NAMALWA (cell line): ENCODE measurements at regions not wholly inside any gene's neighbourhood (a gene's known extent, or its start where the extent isn't known, plus 50 kb on each side); places are given as distances from the start of the nearest gene placed in this dataset.

Experiments used
- DNase-seq: peaks from one replicate; pipeline ENCODE4 v3.0.0-alpha.2; 2015; ENCODE audit warnings: low spot score

DNA sequence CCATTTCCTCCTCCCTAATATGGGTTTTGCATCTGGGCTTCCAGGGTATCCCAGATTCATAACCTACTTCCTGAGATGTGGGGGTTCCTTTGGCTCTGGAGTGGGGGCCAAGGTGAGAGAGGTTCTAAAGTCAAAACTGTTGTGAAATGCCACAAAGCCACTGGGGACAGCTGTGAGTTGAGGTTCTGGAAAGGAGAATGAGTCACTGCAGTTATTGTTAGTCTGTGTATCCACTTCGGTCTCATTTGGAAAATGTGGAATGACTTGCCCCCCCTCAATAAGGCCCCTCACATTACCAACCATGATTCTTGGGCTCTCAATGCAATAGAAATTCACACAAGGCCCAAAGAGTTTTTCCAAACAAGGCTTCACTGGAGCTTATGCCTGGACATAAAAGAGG lies 51.1 kb upstream of the LGALSL start:
- no peak for DNase-seq

DNA sequence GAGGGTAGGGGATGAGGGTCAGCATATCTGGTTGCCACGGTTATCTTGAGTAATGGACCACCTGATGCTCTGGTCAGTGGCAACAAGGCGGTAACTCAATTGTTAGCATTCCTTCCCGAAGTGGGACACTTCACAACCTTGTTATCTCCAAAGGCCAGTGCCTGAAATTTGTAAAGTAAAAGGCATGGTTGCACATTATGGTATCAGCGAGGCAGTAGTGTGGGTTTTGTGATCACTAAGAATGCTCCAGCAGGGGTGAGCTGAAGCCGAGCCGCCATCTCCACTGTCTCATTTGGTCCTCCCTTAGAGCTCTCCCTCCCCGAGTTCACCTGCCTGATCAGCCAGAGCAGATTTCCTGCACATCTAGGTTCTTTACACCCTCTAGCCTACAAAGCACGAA lies 50.5 kb upstream of the LGALSL start:
- no peak for DNase-seq

DNA sequence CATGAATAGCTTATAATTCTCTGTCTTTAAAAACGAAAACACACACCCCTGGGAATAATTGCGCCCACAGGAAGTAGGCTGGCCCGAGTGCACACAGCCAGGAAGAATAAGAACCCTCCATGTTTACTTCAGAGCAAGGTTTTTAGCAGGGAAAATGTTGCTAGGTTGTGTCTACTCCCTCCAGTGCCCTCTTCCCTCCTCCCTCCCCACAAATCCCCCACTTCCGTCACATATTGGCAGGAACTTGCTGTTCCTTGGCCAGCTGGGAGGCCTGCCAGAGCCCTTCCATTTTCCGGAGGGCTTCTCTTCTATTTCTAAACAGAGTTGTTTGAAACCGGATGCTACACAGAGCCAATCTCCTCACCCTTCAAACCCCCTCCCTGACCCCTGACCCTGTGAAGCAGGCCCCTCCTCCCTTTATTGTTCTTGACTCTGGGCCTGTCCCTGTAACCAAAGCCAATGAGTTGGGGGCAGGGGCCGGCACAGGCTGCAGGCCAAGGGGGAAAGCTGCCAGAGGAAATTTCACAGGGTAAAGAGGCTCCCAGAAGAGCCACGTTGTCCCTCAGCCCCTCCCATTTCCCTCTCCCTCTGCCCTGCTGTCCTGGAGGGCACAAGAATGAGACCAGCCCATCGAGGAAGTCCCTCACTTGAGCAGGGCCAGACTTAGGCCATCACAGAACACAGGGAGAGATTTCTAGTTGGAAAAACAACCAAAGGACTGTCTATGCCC lies 49.8 kb upstream of the LGALSL start:
- DNase-seq = no peak
